ENCODE measurements at regions not wholly inside any gene's neighbourhood (a gene's known extent, or its start where the extent isn't known, plus 50 kb on each side); places are given as distances from the start of the nearest gene placed in this dataset.

DNA sequence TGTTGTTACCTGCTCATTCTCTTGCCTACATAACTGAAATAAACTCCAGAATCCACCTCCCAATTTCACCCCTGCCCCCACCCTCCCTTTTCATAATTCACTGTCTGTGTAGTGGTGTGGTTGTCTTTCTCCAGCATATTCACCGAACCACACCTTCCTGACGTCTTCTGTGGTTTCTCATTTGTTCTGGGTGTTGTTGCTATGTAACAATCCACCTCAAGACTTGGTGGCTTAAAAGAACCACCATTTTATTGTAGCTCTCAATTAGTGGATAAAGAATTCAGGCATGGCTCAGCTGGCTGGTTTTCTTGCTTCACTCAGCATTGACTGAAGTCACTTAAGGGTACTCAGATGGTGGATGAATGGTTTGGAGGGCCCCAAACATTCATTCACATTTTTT lies 229.8 kb downstream of the MAF start:
- no peaks in the 10 kb centered on the region for H3K27me3 ChIP-seq (ENCODE audit: control insufficient read depth in 1 of 2, insufficient read depth in 2 of 2, low read length in 2 of 2)

GRCh38 chr16:79369796-79370195 lies 230.7 kb downstream of the MAF start:
- ChIA-PET POLR2A (no interaction called here), CTCF (ENCODE audit: low intra/inter-chr PET ratio, low total read pairs) (no interaction called here)
- FAIRE-seq (no peak), DNase-seq (ENCODE audit: low spot score) (no peak), ATAC-seq (no peak)
- Histone ChIP-seq H3K4me3 (replicated peaks in 1 of 3; ENCODE audit: insufficient read depth in 1 of 3, low read depth in 2 of 3, low read length in 3 of 3) (no peak overlapping the region), H2AFZ (ENCODE audit: low read length) (no peak overlapping the region), H3K27ac (ENCODE audit: extremely low read length, insufficient read depth, low read length) (no peak overlapping the region), H3K4me2 (ENCODE audit: low read depth, low read length) (no peak overlapping the region), H3K4me1 (ENCODE audit: insufficient read depth, low read length) (no peaks in the 10 kb centered on the region), H3K27me3 (ENCODE audit: control insufficient read depth in 1 of 2, insufficient read depth in 2 of 2, low read length in 2 of 2) (no peaks in the 10 kb centered on the region), H3K9me3 (ENCODE audit: low read length) (no peaks in the 10 kb centered on the region), H3K9ac (ENCODE audit: insufficient read depth, low read depth, low read length) (no peak overlapping the region), H3K79me2 (ENCODE audit: insufficient read depth, low read length) (no peaks in the 10 kb centered on the region), H4K20me1 (ENCODE audit: insufficient read depth, low read length) (no peaks in the 10 kb centered on the region), H3K36me3 (replicated peaks in 1 of 2; ENCODE audit: control insufficient read depth in 1 of 2, insufficient read depth in 2 of 2, low read length in 2 of 2) (no peaks in the 10 kb centered on the region)
- no TSS peak for BruUV-seq (replicated peaks)
- WGBS (ENCODE audit: low lambda C conversion rate): 3% methylated on average over 3 of the region's 3 CpGs
- TF ChIP-seq KLF9 (CRISPR knock-in tag; IDR thresholded peaks at IDR 0.05; ENCODE audit: low read depth) (no peak), MYNN (CRISPR knock-in tag; IDR thresholded peaks at IDR 0.05; ENCODE audit: low read depth) (no peak), SP2 (CRISPR knock-in tag; IDR thresholded peaks at IDR 0.05) (no peak), ZNF263 (CRISPR knock-in tag; IDR thresholded peaks at IDR 0.05) (no peak), KLF15 (CRISPR knock-in tag; IDR thresholded peaks at IDR 0.05; ENCODE audit: borderline replicate concordance) (no peak), KDM3A (CRISPR knock-in tag; IDR thresholded peaks at IDR 0.05; ENCODE audit: low read depth) (no peak), BRD4 (CRISPR knock-in tag; IDR thresholded peaks at IDR 0.05) (no peak), SRSF1 (optimal IDR thresholded peaks at IDR 0.05; ENCODE audit: low read depth, low read length) (no peak), HCFC1 (IDR thresholded peaks at IDR 0.05; ENCODE audit: low read depth, low read length) (no peak), ZNF572 (CRISPR knock-in tag; IDR thresholded peaks at IDR 0.05) (no peak), SATB2 (CRISPR knock-in tag; IDR thresholded peaks at IDR 0.05) (no peak)
- TF ChIP-seq, protein P1, sequence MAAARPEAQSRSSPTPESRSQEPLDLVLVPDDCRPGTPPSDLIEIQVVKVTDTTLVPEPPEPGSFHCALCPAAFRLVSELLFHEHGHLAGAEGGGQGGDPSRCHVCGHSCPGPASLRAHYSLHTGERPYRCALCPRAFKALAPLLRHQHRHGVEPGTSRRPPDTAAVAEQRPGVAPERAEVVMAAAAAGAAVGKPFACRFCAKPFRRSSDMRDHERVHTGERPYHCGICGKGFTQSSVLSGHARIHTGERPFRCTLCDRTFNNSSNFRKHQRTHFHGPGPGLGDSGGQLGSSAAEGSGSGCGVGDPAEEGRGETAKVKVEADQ (CRISPR knock-in tag; IDR thresholded peaks at IDR 0.05; ENCODE audit: borderline replicate concordance): no peak
- TF ChIP-seq, protein P2, sequence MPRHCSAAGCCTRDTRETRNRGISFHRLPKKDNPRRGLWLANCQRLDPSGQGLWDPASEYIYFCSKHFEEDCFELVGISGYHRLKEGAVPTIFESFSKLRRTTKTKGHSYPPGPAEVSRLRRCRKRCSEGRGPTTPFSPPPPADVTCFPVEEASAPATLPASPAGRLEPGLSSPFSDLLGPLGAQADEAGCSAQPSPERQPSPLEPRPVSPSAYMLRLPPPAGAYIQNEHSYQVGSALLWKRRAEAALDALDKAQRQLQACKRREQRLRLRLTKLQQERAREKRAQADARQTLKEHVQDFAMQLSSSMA (CRISPR knock-in tag; IDR thresholded peaks at IDR 0.05): no peak
- intact Hi-C loops (cut with micrococcal nuclease; ENCODE audit: unreplicated experiment) (no loop called here), in situ Hi-C loops (cut with HindIII; ENCODE audit: extremely low pct_ligation_motif_present, low pct_unique_long_range_greater_than_20kb) (no loop called here)

More for the DNA sequence above, 229.8 kb downstream of the MAF start:
- Histone ChIP-seq H3K79me2 (ENCODE audit: insufficient read depth, low read length) (no peaks in the 10 kb centered on the region), H3K4me2 (ENCODE audit: low read depth, low read length) (no peak overlapping the region), H3K27ac (ENCODE audit: extremely low read length, insufficient read depth, low read length) (no peak overlapping the region), H3K9ac (ENCODE audit: insufficient read depth, low read depth, low read length) (no peak overlapping the region), H3K4me3 (replicated peaks in 1 of 3; ENCODE audit: insufficient read depth in 1 of 3, low read depth in 2 of 3, low read length in 3 of 3) (no peak overlapping the region), H3K4me1 (ENCODE audit: insufficient read depth, low read length) (no peaks in the 10 kb centered on the region), H4K20me1 (ENCODE audit: insufficient read depth, low read length) (no peaks in the 10 kb centered on the region), H2AFZ (ENCODE audit: low read length) (no peak overlapping the region), H3K36me3 (replicated peaks in 1 of 2; ENCODE audit: control insufficient read depth in 1 of 2, insufficient read depth in 2 of 2, low read length in 2 of 2) (no peaks in the 10 kb centered on the region), H3K9me3 (ENCODE audit: low read length) (no peaks in the 10 kb centered on the region)
- ChIA-PET CTCF (ENCODE audit: low intra/inter-chr PET ratio, low total read pairs) (no interaction called here), POLR2A (interaction anchor here (0.7 kb wide), 1 partner anchor 161 kb away, joined by 3 read pairs; no protein-coding TSS in a partner anchor)
- ATAC-seq: no peak
- FAIRE-seq: no peak
- in situ Hi-C loops (cut with HindIII; ENCODE audit: extremely low pct_ligation_motif_present, low pct_unique_long_range_greater_than_20kb) (no loop called here), intact Hi-C loops (cut with micrococcal nuclease; ENCODE audit: unreplicated experiment) (no loop called here)
- DNase-seq (ENCODE audit: low spot score): no peak
- TF ChIP-seq, protein P3, sequence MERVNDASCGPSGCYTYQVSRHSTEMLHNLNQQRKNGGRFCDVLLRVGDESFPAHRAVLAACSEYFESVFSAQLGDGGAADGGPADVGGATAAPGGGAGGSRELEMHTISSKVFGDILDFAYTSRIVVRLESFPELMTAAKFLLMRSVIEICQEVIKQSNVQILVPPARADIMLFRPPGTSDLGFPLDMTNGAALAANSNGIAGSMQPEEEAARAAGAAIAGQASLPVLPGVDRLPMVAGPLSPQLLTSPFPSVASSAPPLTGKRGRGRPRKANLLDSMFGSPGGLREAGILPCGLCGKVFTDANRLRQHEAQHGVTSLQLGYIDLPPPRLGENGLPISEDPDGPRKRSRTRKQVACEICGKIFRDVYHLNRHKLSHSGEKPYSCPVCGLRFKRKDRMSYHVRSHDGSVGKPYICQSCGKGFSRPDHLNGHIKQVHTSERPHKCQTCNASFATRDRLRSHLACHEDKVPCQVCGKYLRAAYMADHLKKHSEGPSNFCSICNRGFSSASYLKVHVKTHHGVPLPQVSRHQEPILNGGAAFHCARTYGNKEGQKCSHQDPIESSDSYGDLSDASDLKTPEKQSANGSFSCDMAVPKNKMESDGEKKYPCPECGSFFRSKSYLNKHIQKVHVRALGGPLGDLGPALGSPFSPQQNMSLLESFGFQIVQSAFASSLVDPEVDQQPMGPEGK (CRISPR knock-in tag; IDR thresholded peaks at IDR 0.05): no peak
- TF ChIP-seq ZNF331 (CRISPR knock-in tag; IDR thresholded peaks at IDR 0.05): peak; percentile 88
- WGBS (ENCODE audit: low lambda C conversion rate): 19% methylated on average over 2 of the region's 2 CpGs
- BruUV-seq (replicated peaks): no TSS peak
